ENCODE measurements at regions not wholly inside any gene's neighbourhood (a gene's known extent, or its start where the extent isn't known, plus 50 kb on each side); places are given as distances from the start of the nearest gene placed in this dataset.

- no peak for TF ChIP-seq CTCF (IDR thresholded peaks at IDR 0.05; ENCODE audit: unreplicated experiment)
These were observed 463.9 kb upstream of the PROK2 start for GRCh38 chr3:72248869-72249268.

DNA sequence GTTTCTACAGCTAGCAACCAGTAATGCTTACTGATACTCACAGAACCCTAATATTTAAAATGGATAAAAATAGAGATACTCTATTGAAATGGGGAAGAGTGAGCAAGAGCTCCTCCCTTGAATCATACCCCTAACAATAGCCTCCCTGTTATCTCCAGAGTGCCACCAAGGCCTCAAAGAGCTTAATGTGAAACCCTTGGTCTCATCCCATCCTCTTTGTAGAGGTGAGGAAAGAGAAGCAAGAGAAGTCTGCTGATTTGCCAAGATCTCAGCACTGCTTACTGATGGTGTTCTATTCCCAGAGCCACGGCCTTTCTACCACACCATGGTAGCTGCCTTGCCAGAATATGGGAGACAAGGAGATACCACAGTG lies 463.4 kb upstream of the PROK2 start:
- peaks cover 6% of the 10 kb centered on the region for H3K4me1 Mint-ChIP-seq (ENCODE audit: insufficient read depth, unreplicated experiment)
- H3K27me3 Mint-ChIP-seq (ENCODE audit: insufficient read depth, unreplicated experiment): peaks cover 66% of the 10 kb centered on the region
- no TSS peak for BruUV-seq (replicated peaks)
- H3K36me3 Mint-ChIP-seq (ENCODE audit: insufficient read depth, unreplicated experiment): no peaks in the 10 kb centered on the region
- intact Hi-C loops (cut with micrococcal nuclease): no loop called here
- H3K9me3 Mint-ChIP-seq (ENCODE audit: unreplicated experiment): no peaks in the 10 kb centered on the region
- no peak overlapping the region for H3K4me3 Mint-ChIP-seq (ENCODE audit: unreplicated experiment)
- ChIA-PET POLR2A (interaction anchor here (0.8 kb wide), 1 partner anchor 30 kb away, joined by 3 read pairs; no protein-coding TSS in a partner anchor), CTCF (interaction anchor here (0.6 kb wide), 1 partner anchor 485 kb away, joined by 3 read pairs; no protein-coding TSS in a partner anchor)
- DNase-seq (ENCODE audit: unreplicated experiment): no peak
- no peak for TF ChIP-seq CTCF (IDR thresholded peaks at IDR 0.05; ENCODE audit: unreplicated experiment)
- H3K27ac Mint-ChIP-seq (ENCODE audit: low read depth, unreplicated experiment): no peak overlapping the region

More at GRCh38 chr3:72248869-72249268, 463.9 kb upstream of the PROK2 start:
- Mint-ChIP-seq H3K36me3 (ENCODE audit: insufficient read depth, unreplicated experiment) (no peaks in the 10 kb centered on the region), H3K27me3 (ENCODE audit: insufficient read depth, unreplicated experiment) (peaks cover 71% of the 10 kb centered on the region), H3K27ac (ENCODE audit: low read depth, unreplicated experiment) (no peak overlapping the region), H3K4me1 (ENCODE audit: insufficient read depth, unreplicated experiment) (peaks cover 6% of the 10 kb centered on the region), H3K4me3 (ENCODE audit: unreplicated experiment) (no peak overlapping the region), H3K9me3 (ENCODE audit: unreplicated experiment) (no peaks in the 10 kb centered on the region)
- POLR2A ChIA-PET: interaction anchor here (0.8 kb wide), 1 partner anchor 31 kb away, joined by 3 read pairs; no protein-coding TSS in a partner anchor
- intact Hi-C loops (cut with micrococcal nuclease): no loop called here
- CTCF ChIA-PET: interaction anchor here (0.6 kb wide), 1 partner anchor 484 kb away, joined by 3 read pairs; no protein-coding TSS in a partner anchor
- no TSS peak for BruUV-seq (replicated peaks)
- no peak for DNase-seq (ENCODE audit: unreplicated experiment)

DNA sequence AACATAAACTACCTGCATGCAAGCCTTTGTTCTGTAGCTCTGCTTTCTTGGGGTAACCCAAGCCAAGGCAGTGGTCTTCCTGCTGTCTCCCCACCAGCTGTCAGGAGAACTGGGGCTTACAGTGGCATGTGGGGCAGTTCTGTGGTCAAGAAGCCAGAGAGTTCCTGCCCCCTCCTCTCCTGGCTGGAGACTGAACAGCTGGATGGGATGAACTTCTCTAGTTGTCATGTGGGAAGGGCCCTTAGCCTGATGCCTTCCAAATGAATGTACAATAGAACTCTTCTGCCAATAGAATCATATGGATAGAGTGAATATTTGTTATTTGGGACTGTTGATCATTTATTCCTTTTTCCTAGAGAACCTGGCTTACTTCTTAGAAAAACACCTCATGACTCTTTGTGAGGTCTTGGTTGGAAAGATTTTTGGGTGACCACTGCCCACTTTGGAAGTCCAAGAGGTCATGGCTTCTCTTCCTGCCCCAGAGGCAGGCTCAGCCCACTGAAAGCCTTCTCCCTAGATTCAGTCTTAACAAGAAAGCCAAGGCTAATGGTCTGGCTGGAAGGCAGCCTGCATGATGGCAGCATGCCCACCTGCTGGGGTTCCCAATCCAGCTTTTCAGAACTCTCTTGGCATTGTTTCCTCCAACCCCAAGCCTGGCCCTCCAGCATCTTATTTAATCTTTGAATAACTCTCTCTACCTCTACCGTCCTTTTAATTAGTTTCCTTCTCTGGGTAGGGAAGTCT lies 462.9 kb upstream of the PROK2 start:
- BruUV-seq (replicated peaks): no TSS peak
- TF ChIP-seq CTCF (IDR thresholded peaks at IDR 0.05; ENCODE audit: unreplicated experiment): no peak
- Mint-ChIP-seq H3K9me3 (ENCODE audit: unreplicated experiment) (no peaks in the 10 kb centered on the region), H3K27ac (ENCODE audit: low read depth, unreplicated experiment) (no peak overlapping the region), H3K36me3 (ENCODE audit: insufficient read depth, unreplicated experiment) (no peaks in the 10 kb centered on the region), H3K4me1 (ENCODE audit: insufficient read depth, unreplicated experiment) (peaks cover 6% of the 10 kb centered on the region), H3K4me3 (ENCODE audit: unreplicated experiment) (no peak overlapping the region), H3K27me3 (ENCODE audit: insufficient read depth, unreplicated experiment) (peaks cover 60% of the 10 kb centered on the region)
- no peak for DNase-seq (ENCODE audit: unreplicated experiment)
- intact Hi-C loops (cut with micrococcal nuclease): no loop called here
- CTCF ChIA-PET: no interaction called here
- POLR2A ChIA-PET: interaction anchor here (0.8 kb wide), 1 partner anchor 30 kb away, joined by 3 read pairs; no protein-coding TSS in a partner anchor

DNA sequence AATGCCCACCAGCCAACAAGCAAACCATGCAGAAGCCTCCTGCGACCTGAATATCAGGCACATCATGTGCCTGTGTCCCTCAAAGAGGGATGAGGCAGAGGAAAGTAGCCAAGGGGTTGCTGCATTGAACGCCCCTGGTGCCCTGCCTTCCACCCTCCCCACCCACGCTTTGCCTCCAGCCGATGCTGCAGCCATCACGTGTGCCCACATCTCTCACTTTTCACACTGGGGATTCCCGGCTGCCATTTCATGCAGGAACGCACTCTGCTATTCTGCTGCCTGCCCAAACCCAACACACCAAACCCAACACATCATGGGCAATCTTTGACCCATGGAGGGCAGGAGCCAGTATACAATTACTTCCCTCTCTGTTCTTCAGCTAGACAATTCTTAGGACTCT lies 462.2 kb upstream of the PROK2 start:
- H3K4me1 Mint-ChIP-seq (ENCODE audit: insufficient read depth, unreplicated experiment): peaks cover 6% of the 10 kb centered on the region
- ChIA-PET CTCF (no interaction called here), POLR2A (no interaction called here)
- no peaks in the 10 kb centered on the region for H3K9me3 Mint-ChIP-seq (ENCODE audit: unreplicated experiment)
- H3K36me3 Mint-ChIP-seq (ENCODE audit: insufficient read depth, unreplicated experiment): no peaks in the 10 kb centered on the region
- BruUV-seq (replicated peaks): no TSS peak
- H3K4me3 Mint-ChIP-seq (ENCODE audit: unreplicated experiment): no peak overlapping the region
- no peak for DNase-seq (ENCODE audit: unreplicated experiment)
- no peak overlapping the region for H3K27ac Mint-ChIP-seq (ENCODE audit: low read depth, unreplicated experiment)
- intact Hi-C loops (cut with micrococcal nuclease): no loop called here
- H3K27me3 Mint-ChIP-seq (ENCODE audit: insufficient read depth, unreplicated experiment): peaks cover 53% of the 10 kb centered on the region
- no peak for TF ChIP-seq CTCF (IDR thresholded peaks at IDR 0.05; ENCODE audit: unreplicated experiment)

All from MCF 10A (cell line).